ENCODE measurements at regions not wholly inside any gene's neighbourhood (a gene's known extent, or its start where the extent isn't known, plus 50 kb on each side); places are given as distances from the start of the nearest gene placed in this dataset.

GRCh38 chr7:156234666-156235494 is 405.7 kb upstream of the RNF32 start:
- POLR2A ChIA-PET (ENCODE audit: unreplicated experiment), result no interaction called here
- no peak overlapping the region for H3K4me3 ChIP-seq (ENCODE audit: insufficient read depth, low read depth, low read length)
- no peak overlapping the region for H2BK120ac ChIP-seq (ENCODE audit: low read depth, low read length)
- no peak for ATAC-seq (ENCODE audit: low read depth)
- H3K23ac ChIP-seq (ENCODE audit: low read depth, low read length), result no peak overlapping the region
- no peak for DNase-seq
- H2BK5ac ChIP-seq (ENCODE audit: low read depth, low read length, poor library complexity, severe bottlenecking), result no peak overlapping the region
- no peak overlapping the region for H2BK20ac ChIP-seq (ENCODE audit: low read depth, low read length)
- H3K9me3 ChIP-seq (ENCODE audit: control insufficient read depth, insufficient read depth, low read length), result peaks cover 36% of the 10 kb centered on the region
- no peaks in the 10 kb centered on the region for H3K79me1 ChIP-seq (ENCODE audit: low read depth in 1 of 2, low read length in 2 of 2)
- no peak overlapping the region for H2AK5ac ChIP-seq (ENCODE audit: low read depth, low read length)
- no peak overlapping the region for H3K9ac ChIP-seq (ENCODE audit: low read depth, low read length)
- H3K4me1 ChIP-seq (ENCODE audit: control insufficient read depth, insufficient read depth, low read length), result no peaks in the 10 kb centered on the region
- H3K4ac ChIP-seq (ENCODE audit: low read depth, low read length), result no peak overlapping the region
- dilution Hi-C loops (cut with HindIII; ENCODE audit: low sequenced_read_pairs, unreplicated experiment), result no loop called here
- intact Hi-C loops (cut with micrococcal nuclease), result loop anchor here (5.0 kb wide), 1 partner anchor 98 kb away; no protein-coding TSS in a partner anchor
- H3K4me2 ChIP-seq (ENCODE audit: low read depth, low read length), result no peak overlapping the region
- 57% methylated on average over 5 of the region's 10 CpGs; no CpG with 5 or more reads in 1 of the 2 experiments for WGBS, 2 experiments (ENCODE audit: extremely low coverage in 2 of 2, insufficient read length in 1 of 2)
- H2BK15ac ChIP-seq (ENCODE audit: low read depth, low read length), result no peak overlapping the region
- H4K91ac ChIP-seq (ENCODE audit: insufficient read depth, low read depth, low read length), result no peak overlapping the region
- CTCF ChIA-PET, result no interaction called here
- H3K56ac ChIP-seq (ENCODE audit: extremely low read depth, insufficient read depth, low read length), result no peak overlapping the region
- in situ Hi-C loops (cut with MboI; ENCODE audit: low sequenced_read_pairs), result no loop called here
- H3K27ac ChIP-seq (ENCODE audit: insufficient read depth, low read length), result no peak overlapping the region
- no peaks in the 10 kb centered on the region for H3K9me1 ChIP-seq (ENCODE audit: insufficient read depth, low read length)
- H3K36me3 ChIP-seq (ENCODE audit: control insufficient read depth, insufficient read depth, low read length), result no peaks in the 10 kb centered on the region
- H4K5ac ChIP-seq (ENCODE audit: low read depth, low read length), result no peak overlapping the region
- no peaks in the 10 kb centered on the region for H3K27me3 ChIP-seq (ENCODE audit: control insufficient read depth, insufficient read depth, low read length)
- no peaks in the 10 kb centered on the region for H4K20me1 ChIP-seq (ENCODE audit: insufficient read depth, low read length)
- no peak overlapping the region for H3K14ac ChIP-seq (replicated peaks; ENCODE audit: low read depth, low read length)
- H2AK9ac ChIP-seq (replicated peaks; ENCODE audit: low read depth, low read length, poor library complexity), result no peak overlapping the region
- H4K8ac ChIP-seq (ENCODE audit: low read depth in 2 of 2, low read length in 2 of 2), result no peak overlapping the region
- no peak overlapping the region for H3K18ac ChIP-seq (ENCODE audit: low read depth, low read length)
- TF ChIP-seq ELK1 (IDR thresholded peaks at IDR 0.05; ENCODE audit: borderline replicate concordance, low read depth, low read length), result no peak
- no peak for TF ChIP-seq POLR2A (IDR thresholded peaks at IDR 0.05; ENCODE audit: low read depth, low read length)
- no peak for TF ChIP-seq RFX5 (IDR thresholded peaks at IDR 0.05; ENCODE audit: low read depth, low read length)
- TF ChIP-seq CHD1 (IDR thresholded peaks at IDR 0.05; ENCODE audit: low read depth, low read length), result no peak
- TF ChIP-seq, protein P1, sequence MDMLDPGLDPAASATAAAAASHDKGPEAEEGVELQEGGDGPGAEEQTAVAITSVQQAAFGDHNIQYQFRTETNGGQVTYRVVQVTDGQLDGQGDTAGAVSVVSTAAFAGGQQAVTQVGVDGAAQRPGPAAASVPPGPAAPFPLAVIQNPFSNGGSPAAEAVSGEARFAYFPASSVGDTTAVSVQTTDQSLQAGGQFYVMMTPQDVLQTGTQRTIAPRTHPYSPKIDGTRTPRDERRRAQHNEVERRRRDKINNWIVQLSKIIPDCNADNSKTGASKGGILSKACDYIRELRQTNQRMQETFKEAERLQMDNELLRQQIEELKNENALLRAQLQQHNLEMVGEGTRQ (IDR thresholded peaks at IDR 0.05; ENCODE audit: low read depth, low read length), result no peak
- TF ChIP-seq SMC3 (IDR thresholded peaks at IDR 0.05; ENCODE audit: low read depth, low read length), result no peak
- TF ChIP-seq NFE2L2 (IDR thresholded peaks at IDR 0.05; ENCODE audit: low read depth, low read length), result no peak
- no peak overlapping the region for H2AFZ ChIP-seq (replicated peaks; ENCODE audit: low read length, poor library complexity)
- BruUV-seq (replicated peaks), result no TSS peak
